ENCODE measurements at regions not wholly inside any gene's neighbourhood (a gene's known extent, or its start where the extent isn't known, plus 50 kb on each side); places are given as distances from the start of the nearest gene placed in this dataset.

DNA sequence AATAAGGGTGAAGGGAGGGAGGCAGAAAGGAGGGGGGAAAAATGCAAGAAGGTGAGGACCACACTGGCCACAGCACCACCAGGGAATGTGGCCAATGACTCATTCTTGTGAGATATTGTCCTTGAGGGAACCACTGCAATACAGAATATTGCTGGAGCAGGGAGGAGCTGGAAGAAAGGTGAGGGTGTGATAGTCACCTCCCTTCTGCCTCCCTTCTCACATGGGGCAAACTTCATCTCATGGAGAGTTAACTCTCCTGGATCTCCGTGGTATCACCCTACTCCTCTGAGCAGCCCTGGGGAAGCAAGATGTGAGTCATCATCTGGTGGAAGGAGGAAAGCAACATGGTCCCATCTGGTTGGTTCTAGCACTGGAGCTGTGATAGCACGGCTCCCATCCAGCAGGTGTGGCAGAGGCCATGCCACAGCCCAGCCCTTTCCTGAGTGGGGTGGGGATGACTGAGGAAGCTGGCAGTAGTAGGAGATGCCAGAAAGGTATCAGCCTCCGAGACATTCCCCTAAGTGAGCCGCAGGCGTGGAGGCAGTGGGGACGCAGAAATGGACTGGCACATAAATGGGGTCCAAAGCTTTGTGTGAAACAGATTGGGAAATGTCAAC is 115.9 kb upstream of the LPP start:
- TF ChIP-seq, protein P1, sequence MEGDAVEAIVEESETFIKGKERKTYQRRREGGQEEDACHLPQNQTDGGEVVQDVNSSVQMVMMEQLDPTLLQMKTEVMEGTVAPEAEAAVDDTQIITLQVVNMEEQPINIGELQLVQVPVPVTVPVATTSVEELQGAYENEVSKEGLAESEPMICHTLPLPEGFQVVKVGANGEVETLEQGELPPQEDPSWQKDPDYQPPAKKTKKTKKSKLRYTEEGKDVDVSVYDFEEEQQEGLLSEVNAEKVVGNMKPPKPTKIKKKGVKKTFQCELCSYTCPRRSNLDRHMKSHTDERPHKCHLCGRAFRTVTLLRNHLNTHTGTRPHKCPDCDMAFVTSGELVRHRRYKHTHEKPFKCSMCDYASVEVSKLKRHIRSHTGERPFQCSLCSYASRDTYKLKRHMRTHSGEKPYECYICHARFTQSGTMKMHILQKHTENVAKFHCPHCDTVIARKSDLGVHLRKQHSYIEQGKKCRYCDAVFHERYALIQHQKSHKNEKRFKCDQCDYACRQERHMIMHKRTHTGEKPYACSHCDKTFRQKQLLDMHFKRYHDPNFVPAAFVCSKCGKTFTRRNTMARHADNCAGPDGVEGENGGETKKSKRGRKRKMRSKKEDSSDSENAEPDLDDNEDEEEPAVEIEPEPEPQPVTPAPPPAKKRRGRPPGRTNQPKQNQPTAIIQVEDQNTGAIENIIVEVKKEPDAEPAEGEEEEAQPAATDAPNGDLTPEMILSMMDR (IDR thresholded peaks at IDR 0.05; ENCODE audit: low read depth, low read length) = no peak
- no peak for TF ChIP-seq POLR2A (IDR thresholded peaks at IDR 0.05; ENCODE audit: extremely low read depth, insufficient read length)
